H1 (cell line): ENCODE measurements at regions not wholly inside any gene's neighbourhood (a gene's known extent, or its start where the extent isn't known, plus 50 kb on each side); places are given as distances from the start of the nearest gene placed in this dataset.

ENCODE experiments used
- CBX8 ChIP-seq: fragments of 300-800, 300-1000 bp; sonication (generic); IDR thresholded peaks from 2 replicates; pipeline ENCODE4 v1.7.1; 2016; ENCODE audit warnings: low read depth, low read length, borderline replicate concordance
- FOSL1 ChIP-seq: IDR thresholded peaks from 2 replicates; pipeline ENCODE4 v1.6.1; 2011; ENCODE audit warnings: mild to moderate bottlenecking, low read depth, low read length, moderate library complexity; ENCODE audit not compliant: insufficient read depth
- HDAC2 ChIP-seq, 2 experiments: fragments of 300-600 bp in 1 of 2; sonication (generic) in 1 of 2; IDR thresholded peaks; 2 replicates each; pipeline ENCODE4 v1.6.1; 2011 to 2012; ENCODE audit warnings: low read depth in 2 of 2, low read length in 2 of 2, mild to moderate bottlenecking in 2 of 2, moderate library complexity in 2 of 2, borderline replicate concordance in 1 of 2, inconsistent platforms in 1 of 2
- NANOG ChIP-seq: IDR thresholded peaks from 2 replicates; pipeline ENCODE4 v1.6.1; 2011; ENCODE audit warnings: low read length, low read depth, mild to moderate bottlenecking, inconsistent platforms; ENCODE audit not compliant: insufficient read depth, poor library complexity, severe bottlenecking
- RNF2 ChIP-seq: fragments of 200-900, 300-1000 bp; sonication (generic); IDR thresholded peaks from 2 replicates; pipeline ENCODE4 v1.7.1; 2016; ENCODE audit warnings: borderline replicate concordance, low read depth, mild to moderate bottlenecking, antibody characterized with exemption, low read length; ENCODE audit not compliant: poor library complexity, severe bottlenecking; ENCODE audit errors: missing control alignments
- TF ChIP-seq, protein P1 (sequence below): fragments of 300-600 bp; sonication (generic); IDR thresholded peaks from 2 replicates; pipeline ENCODE4 v1.7.1; 2012; ENCODE audit warnings: low read length, moderate library complexity, mild to moderate bottlenecking, inconsistent platforms; ENCODE audit not compliant: insufficient replicate concordance
- TF ChIP-seq, protein P2 (sequence below): IDR thresholded peaks from 2 replicates; pipeline ENCODE4 v1.6.1; 2012; ENCODE audit warnings: inconsistent platforms

DNA sequence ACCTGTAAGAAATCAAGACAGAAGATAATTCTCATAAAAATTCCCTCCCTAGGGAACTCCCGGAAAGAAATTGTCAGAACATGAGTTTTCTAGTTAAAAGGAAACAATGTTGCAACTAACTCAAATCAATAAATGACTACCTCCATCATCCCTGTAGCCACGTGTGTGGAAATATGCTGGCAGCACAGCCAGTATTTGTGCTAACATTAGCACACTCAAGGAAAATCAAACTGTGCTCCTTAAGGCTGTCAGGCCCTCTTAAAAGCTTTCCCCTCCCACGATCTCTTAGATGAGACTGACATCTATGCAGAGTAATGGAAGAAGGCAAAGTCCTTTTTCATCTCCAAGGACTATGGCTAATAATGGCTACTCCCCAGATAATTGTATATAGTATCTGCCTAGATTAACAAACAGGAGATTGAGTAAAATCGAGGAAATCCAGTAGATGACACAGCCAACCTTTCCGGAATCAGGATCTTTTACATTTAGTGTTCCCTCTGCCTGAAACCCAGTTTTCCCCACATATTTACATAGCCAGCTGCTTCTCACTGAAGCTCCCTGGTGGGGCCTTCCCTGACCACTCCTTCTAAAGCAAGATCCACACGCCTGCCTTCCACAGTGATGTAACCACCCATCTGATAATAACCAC, 50.9 kb upstream of the NR5A2 start (continued):
- TF ChIP-seq, protein P1, sequence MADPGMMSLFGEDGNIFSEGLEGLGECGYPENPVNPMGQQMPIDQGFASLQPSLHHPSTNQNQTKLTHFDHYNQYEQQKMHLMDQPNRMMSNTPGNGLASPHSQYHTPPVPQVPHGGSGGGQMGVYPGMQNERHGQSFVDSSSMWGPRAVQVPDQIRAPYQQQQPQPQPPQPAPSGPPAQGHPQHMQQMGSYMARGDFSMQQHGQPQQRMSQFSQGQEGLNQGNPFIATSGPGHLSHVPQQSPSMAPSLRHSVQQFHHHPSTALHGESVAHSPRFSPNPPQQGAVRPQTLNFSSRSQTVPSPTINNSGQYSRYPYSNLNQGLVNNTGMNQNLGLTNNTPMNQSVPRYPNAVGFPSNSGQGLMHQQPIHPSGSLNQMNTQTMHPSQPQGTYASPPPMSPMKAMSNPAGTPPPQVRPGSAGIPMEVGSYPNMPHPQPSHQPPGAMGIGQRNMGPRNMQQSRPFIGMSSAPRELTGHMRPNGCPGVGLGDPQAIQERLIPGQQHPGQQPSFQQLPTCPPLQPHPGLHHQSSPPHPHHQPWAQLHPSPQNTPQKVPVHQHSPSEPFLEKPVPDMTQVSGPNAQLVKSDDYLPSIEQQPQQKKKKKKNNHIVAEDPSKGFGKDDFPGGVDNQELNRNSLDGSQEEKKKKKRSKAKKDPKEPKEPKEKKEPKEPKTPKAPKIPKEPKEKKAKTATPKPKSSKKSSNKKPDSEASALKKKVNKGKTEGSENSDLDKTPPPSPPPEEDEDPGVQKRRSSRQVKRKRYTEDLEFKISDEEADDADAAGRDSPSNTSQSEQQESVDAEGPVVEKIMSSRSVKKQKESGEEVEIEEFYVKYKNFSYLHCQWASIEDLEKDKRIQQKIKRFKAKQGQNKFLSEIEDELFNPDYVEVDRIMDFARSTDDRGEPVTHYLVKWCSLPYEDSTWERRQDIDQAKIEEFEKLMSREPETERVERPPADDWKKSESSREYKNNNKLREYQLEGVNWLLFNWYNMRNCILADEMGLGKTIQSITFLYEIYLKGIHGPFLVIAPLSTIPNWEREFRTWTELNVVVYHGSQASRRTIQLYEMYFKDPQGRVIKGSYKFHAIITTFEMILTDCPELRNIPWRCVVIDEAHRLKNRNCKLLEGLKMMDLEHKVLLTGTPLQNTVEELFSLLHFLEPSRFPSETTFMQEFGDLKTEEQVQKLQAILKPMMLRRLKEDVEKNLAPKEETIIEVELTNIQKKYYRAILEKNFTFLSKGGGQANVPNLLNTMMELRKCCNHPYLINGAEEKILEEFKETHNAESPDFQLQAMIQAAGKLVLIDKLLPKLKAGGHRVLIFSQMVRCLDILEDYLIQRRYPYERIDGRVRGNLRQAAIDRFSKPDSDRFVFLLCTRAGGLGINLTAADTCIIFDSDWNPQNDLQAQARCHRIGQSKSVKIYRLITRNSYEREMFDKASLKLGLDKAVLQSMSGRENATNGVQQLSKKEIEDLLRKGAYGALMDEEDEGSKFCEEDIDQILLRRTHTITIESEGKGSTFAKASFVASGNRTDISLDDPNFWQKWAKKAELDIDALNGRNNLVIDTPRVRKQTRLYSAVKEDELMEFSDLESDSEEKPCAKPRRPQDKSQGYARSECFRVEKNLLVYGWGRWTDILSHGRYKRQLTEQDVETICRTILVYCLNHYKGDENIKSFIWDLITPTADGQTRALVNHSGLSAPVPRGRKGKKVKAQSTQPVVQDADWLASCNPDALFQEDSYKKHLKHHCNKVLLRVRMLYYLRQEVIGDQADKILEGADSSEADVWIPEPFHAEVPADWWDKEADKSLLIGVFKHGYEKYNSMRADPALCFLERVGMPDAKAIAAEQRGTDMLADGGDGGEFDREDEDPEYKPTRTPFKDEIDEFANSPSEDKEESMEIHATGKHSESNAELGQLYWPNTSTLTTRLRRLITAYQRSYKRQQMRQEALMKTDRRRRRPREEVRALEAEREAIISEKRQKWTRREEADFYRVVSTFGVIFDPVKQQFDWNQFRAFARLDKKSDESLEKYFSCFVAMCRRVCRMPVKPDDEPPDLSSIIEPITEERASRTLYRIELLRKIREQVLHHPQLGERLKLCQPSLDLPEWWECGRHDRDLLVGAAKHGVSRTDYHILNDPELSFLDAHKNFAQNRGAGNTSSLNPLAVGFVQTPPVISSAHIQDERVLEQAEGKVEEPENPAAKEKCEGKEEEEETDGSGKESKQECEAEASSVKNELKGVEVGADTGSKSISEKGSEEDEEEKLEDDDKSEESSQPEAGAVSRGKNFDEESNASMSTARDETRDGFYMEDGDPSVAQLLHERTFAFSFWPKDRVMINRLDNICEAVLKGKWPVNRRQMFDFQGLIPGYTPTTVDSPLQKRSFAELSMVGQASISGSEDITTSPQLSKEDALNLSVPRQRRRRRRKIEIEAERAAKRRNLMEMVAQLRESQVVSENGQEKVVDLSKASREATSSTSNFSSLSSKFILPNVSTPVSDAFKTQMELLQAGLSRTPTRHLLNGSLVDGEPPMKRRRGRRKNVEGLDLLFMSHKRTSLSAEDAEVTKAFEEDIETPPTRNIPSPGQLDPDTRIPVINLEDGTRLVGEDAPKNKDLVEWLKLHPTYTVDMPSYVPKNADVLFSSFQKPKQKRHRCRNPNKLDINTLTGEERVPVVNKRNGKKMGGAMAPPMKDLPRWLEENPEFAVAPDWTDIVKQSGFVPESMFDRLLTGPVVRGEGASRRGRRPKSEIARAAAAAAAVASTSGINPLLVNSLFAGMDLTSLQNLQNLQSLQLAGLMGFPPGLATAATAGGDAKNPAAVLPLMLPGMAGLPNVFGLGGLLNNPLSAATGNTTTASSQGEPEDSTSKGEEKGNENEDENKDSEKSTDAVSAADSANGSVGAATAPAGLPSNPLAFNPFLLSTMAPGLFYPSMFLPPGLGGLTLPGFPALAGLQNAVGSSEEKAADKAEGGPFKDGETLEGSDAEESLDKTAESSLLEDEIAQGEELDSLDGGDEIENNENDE: no peak
- no peak for TF ChIP-seq HDAC2 (IDR thresholded peaks at IDR 0.05; ENCODE audit: borderline replicate concordance in 1 of 2, low read depth in 2 of 2, low read length in 2 of 2)
- TF ChIP-seq RNF2: no peak
- no peak for TF ChIP-seq NANOG
- no peak for TF ChIP-seq CBX8
- TF ChIP-seq, protein P2, sequence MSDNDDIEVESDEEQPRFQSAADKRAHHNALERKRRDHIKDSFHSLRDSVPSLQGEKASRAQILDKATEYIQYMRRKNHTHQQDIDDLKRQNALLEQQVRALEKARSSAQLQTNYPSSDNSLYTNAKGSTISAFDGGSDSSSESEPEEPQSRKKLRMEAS: no peak
- no peak for TF ChIP-seq FOSL1
